GM12878 (cell line): ENCODE measurements at regions not wholly inside any gene's neighbourhood (a gene's known extent, or its start where the extent isn't known, plus 50 kb on each side); places are given as distances from the start of the nearest gene placed in this dataset.

ENCODE experiments used
- ATAC-seq: fragments of 200-7000 bp; cut with Tn5 transposase; 3 replicates; pipeline ENCODE4 v1.9.1; 2020; ENCODE audit warnings: mild to moderate bottlenecking, moderate library complexity
- BruUV-seq: library from RNA; stranded (reverse); fragments of 400-500 nt; replicated peaks from 2 replicates; lab custom pipeline; 2021; lab: Mats Ljungman, UMichigan
- CTCF ChIA-PET: fragments of 300-600 bp; sonication (Branson Sonifier 250); formaldehyde crosslinking; extraction: SDS; loops from one replicate; lab custom pipeline; 2021; ENCODE audit warnings: inconsistent platforms; lab: Yijun Ruan, JAX
- POLR2A ChIA-PET: fragments of 350-600 bp; formaldehyde crosslinking; extraction: SDS; loops from one replicate; lab custom pipeline; 2021; ENCODE audit warnings: inconsistent platforms; lab: Charles Lee
- RAD21 ChIA-PET: fragments of 300-600 bp; sonication (Branson Sonifier 250); formaldehyde crosslinking; loops from one replicate; lab custom pipeline; 2023; ENCODE audit warnings: antibody characterized with exemption; ENCODE audit not compliant: unreplicated experiment; lab: Charles Lee
- SMC1A ChIA-PET: fragments of 300-600 bp; sonication (Branson Sonifier 250); formaldehyde crosslinking; loops from one replicate; lab custom pipeline; 2023; ENCODE audit not compliant: unreplicated experiment, uncharacterized antibody; lab: Charles Lee
- DNase-seq: peaks from one replicate; pipeline ENCODE4 v3.0.0-alpha.2; 2011; ENCODE audit warnings: low read depth, low spot score
- FAIRE-seq: peaks from 3 replicates; lab custom pipeline; 2011; peaks lifted over from hg19 to GRCh38; lab: Jason Lieb, UNC
- H2AFZ ChIP-seq: 2 replicates; pipeline ENCODE4 v1.6.0; 2011; ENCODE audit warnings: low read depth, low read length, control low read depth; ENCODE audit not compliant: control insufficient read depth
- H3K27ac ChIP-seq: 2 replicates; pipeline ENCODE4 v1.5.1; 2011; ENCODE audit warnings: control low read depth; ENCODE audit not compliant: control insufficient read depth, insufficient read depth
- H3K27me3 ChIP-seq, 2 experiments: replicated peaks in 1 of 2; 2 replicates each; pipeline versions ENCODE4 v1.6.0 to v1.6.1; 2011; ENCODE audit warnings: low read length in 1 of 2; ENCODE audit not compliant: control insufficient read depth in 2 of 2, insufficient read depth in 2 of 2
- H3K36me3 ChIP-seq, 2 experiments: 2 replicates each; pipeline ENCODE4 v1.5.1; 2011; ENCODE audit warnings: low read length in 1 of 2; ENCODE audit not compliant: control insufficient read depth in 2 of 2, insufficient read depth in 2 of 2
- H3K4me1 ChIP-seq: 2 replicates; pipeline ENCODE4 v1.6.1; 2011; ENCODE audit warnings: mild to moderate bottlenecking, low read length, moderate library complexity, mixed read lengths; ENCODE audit not compliant: control insufficient read depth, insufficient read depth
- H3K4me2 ChIP-seq: 2 replicates; pipeline ENCODE4 v1.6.0; 2011; ENCODE audit warnings: control low read depth; ENCODE audit not compliant: control insufficient read depth, insufficient read depth
- H3K4me3 ChIP-seq: fragments of 200-600 bp; sonication (generic); 2 replicates; pipeline ENCODE4 v1.5.1; 2016
- H3K79me2 ChIP-seq: 2 replicates; pipeline ENCODE4 v1.6.0; 2011; ENCODE audit warnings: low read length; ENCODE audit not compliant: control insufficient read depth, insufficient read depth
- H3K9ac ChIP-seq: 2 replicates; pipeline ENCODE4 v1.8.0; 2011; ENCODE audit warnings: low read length, control low read depth, mixed read lengths; ENCODE audit not compliant: control insufficient read depth, insufficient read depth
- H3K9me3 ChIP-seq: replicated peaks from 3 replicates; pipeline ENCODE4 v1.5.1; 2011; ENCODE audit warnings: mild to moderate bottlenecking, low read length; ENCODE audit not compliant: control insufficient read depth, insufficient read depth
- H4K20me1 ChIP-seq: 2 replicates; pipeline ENCODE4 v1.6.0; 2011; ENCODE audit not compliant: control insufficient read depth, insufficient read depth
- BACH1 ChIP-seq: fragments of 450-650 bp; IDR thresholded peaks from 2 replicates; pipeline ENCODE4 v1.6.1; 2017; ENCODE audit warnings: mild to moderate bottlenecking, borderline replicate concordance
- BCL3 ChIP-seq: IDR thresholded peaks from 2 replicates; pipeline ENCODE4 v1.6.1; 2011; ENCODE audit warnings: borderline replicate concordance, low read depth, mild to moderate bottlenecking, moderate library complexity, low read length; ENCODE audit not compliant: insufficient read depth, poor library complexity, severe bottlenecking
- BHLHE40 ChIP-seq, 2 experiments: fragments of 450-650 bp in 1 of 2; IDR thresholded peaks; 2 replicates each; pipeline ENCODE4 v1.6.1; 2011 to 2017; ENCODE audit warnings: low read depth in 2 of 2, borderline replicate concordance in 1 of 2, improper control_type of control experiment in 1 of 2, low read length in 1 of 2, mild to moderate bottlenecking in 1 of 2
- CBX3 ChIP-seq: fragments of 200-600 bp; sonication (generic); IDR thresholded peaks from 2 replicates; pipeline ENCODE4 v1.6.1; 2016; ENCODE audit warnings: low read depth, borderline replicate concordance
- CHD1 ChIP-seq: IDR thresholded peaks from 2 replicates; pipeline ENCODE4 v1.6.1; 2012; ENCODE audit warnings: low read depth, low read length, improper control_type of control experiment
- CREB1 ChIP-seq: IDR thresholded peaks from 2 replicates; pipeline ENCODE4 v1.6.1; 2012; ENCODE audit warnings: low read depth, mild to moderate bottlenecking, inconsistent platforms
- FOXM1 ChIP-seq: IDR thresholded peaks from 2 replicates; pipeline ENCODE4 v1.6.1; 2012; ENCODE audit warnings: low read depth, mild to moderate bottlenecking, inconsistent platforms, low read length, moderate library complexity
- GABPA ChIP-seq: IDR thresholded peaks from 2 replicates; pipeline ENCODE4 v1.6.1; 2014; ENCODE audit warnings: antibody characterized with exemption, low read depth, mild to moderate bottlenecking, inconsistent platforms
- GATAD2B ChIP-seq: fragments of 450-650 bp; conservative IDR thresholded peaks from 2 replicates; pipeline ENCODE4 v1.6.1; 2017; ENCODE audit warnings: low read depth, mild to moderate bottlenecking, moderate library complexity
- MLLT1 ChIP-seq: fragments of 450-650 bp; IDR thresholded peaks from 2 replicates; pipeline ENCODE4 v1.6.1; 2016; ENCODE audit warnings: mild to moderate bottlenecking
- MXI1 ChIP-seq: fragments of 150-350 bp; IDR thresholded peaks from 2 replicates; pipeline ENCODE4 v1.6.1; 2011; ENCODE audit warnings: low read depth, mild to moderate bottlenecking, inconsistent platforms, low read length, improper control_type of control experiment
- MYB ChIP-seq: fragments of 150-350 bp; IDR thresholded peaks from 2 replicates; pipeline ENCODE4 v1.6.1; 2014; ENCODE audit warnings: mild to moderate bottlenecking, low read depth, low read length, borderline replicate concordance
- NR2F1 ChIP-seq: fragments of 450-650 bp; conservative IDR thresholded peaks from 2 replicates; pipeline ENCODE4 v1.6.1; 2017; ENCODE audit warnings: mild to moderate bottlenecking
- NRF1 ChIP-seq: conservative IDR thresholded peaks from 2 replicates; pipeline ENCODE4 v1.6.1; 2011; ENCODE audit warnings: mild to moderate bottlenecking, low read depth, low read length, improper control_type of control experiment
- RAD51 ChIP-seq: fragments of 450-650 bp; IDR thresholded peaks from 2 replicates; pipeline ENCODE4 v1.6.1; 2016; ENCODE audit warnings: moderate library complexity, mild to moderate bottlenecking, inconsistent platforms
- SMAD1 ChIP-seq: fragments of 450-650 bp; IDR thresholded peaks from 2 replicates; pipeline ENCODE4 v1.6.1; 2018; ENCODE audit warnings: mild to moderate bottlenecking, low read depth; ENCODE audit not compliant: partially characterized antibody
- SMC3 ChIP-seq: IDR thresholded peaks from 2 replicates; pipeline ENCODE4 v1.6.1; 2011; ENCODE audit warnings: low read length, improper control_type of control experiment, borderline replicate concordance
- SP1 ChIP-seq: IDR thresholded peaks from one replicate; pipeline ENCODE4 v1.6.1; 2011; ENCODE audit warnings: low read depth, low read length
- TAF1 ChIP-seq: IDR thresholded peaks from 2 replicates; pipeline ENCODE4 v1.6.1; 2011; ENCODE audit warnings: mild to moderate bottlenecking, low read depth, low read length, borderline replicate concordance
- ZBTB11 ChIP-seq: fragments of 450-650 bp; formaldehyde crosslinking; IDR thresholded peaks from 2 replicates; pipeline ENCODE4 v1.5.0; 2022; ENCODE audit warnings: mild to moderate bottlenecking, missing genetic modification characterization
- WGBS: methylation state at CpG from one replicate; pipeline ENCODE4 v1.1.6; 2016; ENCODE audit warnings: low lambda C conversion rate; ENCODE audit not compliant: insufficient replicate concordance, insufficient coverage; ENCODE audit errors: missing lambda C conversion rate; 5-methylcytosine and 5-hydroxymethylcytosine counted together
- in situ Hi-C: fragments of 300-500 bp; cut with MboI; formaldehyde crosslinking; loops from 9 replicates; pipeline ENCODE4 v1.14.3; 2018; ENCODE audit warnings: mixed read lengths
- intact Hi-C: fragments of 100-400 bp; cut with micrococcal nuclease; formaldehyde crosslinking; loops from one replicate; pipeline ENCODE4 v1.14.2; 2022; ENCODE audit not compliant: unreplicated experiment

- intact Hi-C loops (no loop called here), in situ Hi-C loops (no loop called here)
- H3K36me3 ChIP-seq, result no peaks in the 10 kb centered on the region
- ATAC-seq (no peak), FAIRE-seq (no peak), DNase-seq (no peak)
- SMC1A ChIA-PET, result no interaction called here
- no peak overlapping the region for H3K27ac ChIP-seq
- CTCF ChIA-PET, result interaction anchor here (0.6 kb wide), 1 partner anchor 47 kb away, joined by 3 read pairs; no protein-coding TSS in a partner anchor
- TF ChIP-seq FOXM1 (no peak), SMC3 (no peak), MLLT1 (no peak), MXI1 (no peak), CREB1 (no peak), BACH1 (no peak), BHLHE40 (IDR thresholded peaks at IDR 0.05; ENCODE audit: borderline replicate concordance in 1 of 2, low read depth in 2 of 2, low read length in 1 of 2) (no peak), SP1 (no peak), CBX3 (no peak), BCL3 (no peak), NR2F1 (no peak), CHD1 (no peak), MYB (no peak), ZBTB11 (no peak), GABPA (no peak), SMAD1 (no peak), NRF1 (no peak), GATAD2B (no peak), TAF1 (no peak), RAD51 (no peak)
- POLR2A ChIA-PET, result no interaction called here
- H4K20me1 ChIP-seq, result no peaks in the 10 kb centered on the region
- no peak overlapping the region for H3K4me2 ChIP-seq
- H3K4me3 ChIP-seq, result no peak overlapping the region
- no peaks in the 10 kb centered on the region for H3K79me2 ChIP-seq
- H3K9ac ChIP-seq, result no peak overlapping the region
- no peaks in the 10 kb centered on the region for H3K9me3 ChIP-seq
- RAD21 ChIA-PET, result no interaction called here
- 5% methylated on average over 1 of the region's 1 CpG for WGBS
- H3K4me1 ChIP-seq, result no peaks in the 10 kb centered on the region
- BruUV-seq, result no TSS peak
- H2AFZ ChIP-seq, result no peak overlapping the region
- H3K27me3 ChIP-seq, result no peaks in the 10 kb centered on the region
These were observed 78.6 kb upstream of the RGMB start for GRCh38 chr5:98694902-98695301.
